HepG2 (cell line): ENCODE measurements at regions not wholly inside any gene's neighbourhood (a gene's known extent, or its start where the extent isn't known, plus 50 kb on each side); places are given as distances from the start of the nearest gene placed in this dataset.

Source experiments
- ATAC-seq: fragments of 200-7000 bp; cut with Tn5 transposase; 3 replicates; pipeline ENCODE4 v1.9.1; 2020; ENCODE audit warnings: mild to moderate bottlenecking, moderate library complexity
- BruUV-seq: library from RNA; stranded (reverse); fragments of 400-500 nt; replicated peaks from 2 replicates; lab custom pipeline; 2021; lab: Mats Ljungman, UMichigan
- CTCF ChIA-PET: fragments of 300-600 bp; formaldehyde crosslinking; extraction: SDS; loops from one replicate; lab custom pipeline; 2021; ENCODE audit warnings: low total read pairs, inconsistent platforms, low intra/inter-chr PET ratio; lab: Yijun Ruan, JAX
- POLR2A ChIA-PET: fragments of 350-600 bp; sonication (Branson Sonifier 250); formaldehyde crosslinking; loops from one replicate; lab custom pipeline; 2020; ENCODE audit warnings: antibody characterized with exemption, inconsistent platforms; lab: Yijun Ruan, JAX
- DNase-seq: peaks from one replicate; pipeline ENCODE4 v3.0.0-alpha.2; 2015; ENCODE audit warnings: low spot score
- FAIRE-seq: peaks from 3 replicates; lab custom pipeline; 2011; peaks lifted over from hg19 to GRCh38; lab: Jason Lieb, UNC
- H2AFZ ChIP-seq: one replicate; pipeline ENCODE4 v1.6.1; 2011; ENCODE audit warnings: low read length, inconsistent platforms
- H3K27ac ChIP-seq: fragments of 300-600 bp; 3 replicates; pipeline ENCODE4 v1.8.0; 2011; ENCODE audit warnings: mixed run types, mild to moderate bottlenecking, mixed read lengths, low read length, inconsistent platforms; ENCODE audit not compliant: insufficient read depth; ENCODE audit errors: extremely low read length
- H3K27me3 ChIP-seq, 2 experiments: fragments of 200-600 bp in 1 of 2; 2 replicates in 1 of 2; 3 replicates in 1 of 2; pipeline versions ENCODE4 v1.6.0 to v1.8.0; 2011; ENCODE audit warnings: low read length in 2 of 2, mild to moderate bottlenecking in 2 of 2, moderate library complexity in 2 of 2, inconsistent platforms in 1 of 2; ENCODE audit not compliant: insufficient read depth in 2 of 2, control insufficient read depth in 1 of 2
- H3K36me3 ChIP-seq, 2 experiments: fragments of 200-600 bp in 1 of 2; replicated peaks in 1 of 2; 2 replicates in 1 of 2; 3 replicates in 1 of 2; pipeline versions ENCODE4 v1.5.1 to v1.8.0; 2011; ENCODE audit warnings: low read length in 2 of 2, inconsistent platforms in 1 of 2; ENCODE audit not compliant: insufficient read depth in 2 of 2, control insufficient read depth in 1 of 2
- H3K4me1 ChIP-seq: 2 replicates; pipeline ENCODE4 v1.5.1; 2012; ENCODE audit warnings: low read length, inconsistent platforms; ENCODE audit not compliant: insufficient read depth
- H3K4me2 ChIP-seq: 2 replicates; pipeline ENCODE4 v1.6.0; 2011; ENCODE audit warnings: low read depth, low read length, inconsistent platforms
- H3K4me3 ChIP-seq, 3 experiments: fragments of 200-600 bp in 1 of 3; sonication (generic), shearing (Covaris generic) in 1 of 3; replicated peaks in 1 of 3; 2 replicates each; pipeline ENCODE4 v1.5.1; 2011 to 2016; ENCODE audit warnings: low read length in 3 of 3, inconsistent platforms in 2 of 3, low read depth in 2 of 3, mild to moderate bottlenecking in 2 of 3, control low read depth in 1 of 3, mixed read lengths in 1 of 3; ENCODE audit not compliant: insufficient read depth in 1 of 3
- H3K79me2 ChIP-seq: one replicate; pipeline ENCODE4 v1.6.1; 2011; ENCODE audit warnings: low read length, inconsistent platforms; ENCODE audit not compliant: insufficient read depth
- H3K9ac ChIP-seq: 2 replicates; pipeline ENCODE4 v1.6.0; 2011; ENCODE audit warnings: mild to moderate bottlenecking, low read depth, low read length, inconsistent platforms; ENCODE audit not compliant: insufficient read depth
- H3K9me3 ChIP-seq: 2 replicates; pipeline ENCODE4 v1.5.1; 2012; ENCODE audit warnings: mild to moderate bottlenecking, low read length
- H4K20me1 ChIP-seq: 2 replicates; pipeline ENCODE4 v1.6.0; 2011; ENCODE audit warnings: inconsistent platforms, mild to moderate bottlenecking, low read length, moderate library complexity; ENCODE audit not compliant: insufficient read depth
- GABPA ChIP-seq, 2 experiments: IDR thresholded peaks; 2 replicates each; pipeline ENCODE4 v1.6.1; 2011 to 2016; ENCODE audit warnings: low read depth in 2 of 2, low read length in 1 of 2, missing biosample characterization in 1 of 2, missing genetic modification characterization in 1 of 2
- ISX ChIP-seq: sonication (generic); formaldehyde crosslinking; conservative IDR thresholded peaks from 2 replicates; pipeline ENCODE4 v1.5.0; 2020; ENCODE audit warnings: missing genetic modification reagents
- JUNB ChIP-seq: sonication (generic); formaldehyde crosslinking; IDR thresholded peaks from 2 replicates; pipeline ENCODE4 v1.8.0; 2022; ENCODE audit warnings: missing genetic modification reagents, mild to moderate bottlenecking, borderline replicate concordance
- MAFG ChIP-seq: sonication (generic); formaldehyde crosslinking; IDR thresholded peaks from 2 replicates; pipeline ENCODE4 v1.5.1; 2020; ENCODE audit warnings: mild to moderate bottlenecking, missing genetic modification reagents
- PBX3 ChIP-seq: sonication (generic); formaldehyde crosslinking; IDR thresholded peaks from 2 replicates; pipeline ENCODE4 v1.8.1; 2023; ENCODE audit warnings: missing genetic modification reagents, inconsistent platforms, borderline replicate concordance
- SNRNP70 ChIP-seq: fragments of 200-400 bp; formaldehyde crosslinking; IDR thresholded peaks from 2 replicates; pipeline ENCODE4 v1.6.1; 2017; ENCODE audit warnings: mild to moderate bottlenecking, low read depth, low read length, moderate library complexity
- USF2 ChIP-seq, 2 experiments: sonication (generic) in 1 of 2; formaldehyde crosslinking in 1 of 2; IDR thresholded peaks; 2 replicates each; pipeline versions ENCODE4 v1.5.1 to v1.6.1; 2011 to 2020; ENCODE audit warnings: borderline replicate concordance in 1 of 2, low read depth in 1 of 2, low read length in 1 of 2, mild to moderate bottlenecking in 1 of 2, missing genetic modification reagents in 1 of 2, moderate library complexity in 1 of 2
- ZBTB1 ChIP-seq: sonication (generic); formaldehyde crosslinking; IDR thresholded peaks from 2 replicates; pipeline ENCODE4 v1.4.0; 2020; ENCODE audit warnings: missing genetic modification reagents, borderline replicate concordance
- ZBTB49 ChIP-seq: sonication (generic); formaldehyde crosslinking; IDR thresholded peaks from 2 replicates; pipeline ENCODE4 v1.4.0; 2020; ENCODE audit warnings: missing genetic modification reagents, borderline replicate concordance
- ZNF234 ChIP-seq: sonication (generic); formaldehyde crosslinking; conservative IDR thresholded peaks from 2 replicates; pipeline ENCODE4 v1.5.1; 2020; ENCODE audit warnings: mild to moderate bottlenecking, missing genetic modification reagents
- ZNF292 ChIP-seq: sonication (generic); formaldehyde crosslinking; IDR thresholded peaks from 2 replicates; pipeline ENCODE4 v1.8.1; 2022; ENCODE audit warnings: mild to moderate bottlenecking, low read depth, missing genetic modification reagents, borderline replicate concordance
- ZNF317 ChIP-seq: sonication (generic); formaldehyde crosslinking; IDR thresholded peaks from 2 replicates; pipeline ENCODE4 v1.5.0; 2020; ENCODE audit warnings: mild to moderate bottlenecking, missing genetic modification reagents
- ZNF687 ChIP-seq: sonication (generic); formaldehyde crosslinking; IDR thresholded peaks from 2 replicates; pipeline ENCODE4 v1.5.1; 2020; ENCODE audit warnings: mild to moderate bottlenecking, missing genetic modification reagents, moderate library complexity
- WGBS: methylation state at CpG from one replicate; pipeline ENCODE4 v1.1.6; 2017; ENCODE audit warnings: low lambda C conversion rate; 5-methylcytosine and 5-hydroxymethylcytosine counted together
- in situ Hi-C: cut with HindIII; loops from 2 replicates; pipeline ENCODE4 v1.10.0; 2017; ENCODE audit warnings: low pct_unique_long_range_greater_than_20kb; ENCODE audit not compliant: extremely low pct_ligation_motif_present
- intact Hi-C: fragments of 100-400 bp; cut with micrococcal nuclease; formaldehyde crosslinking; loops from one replicate; pipeline ENCODE4 v1.10.0; 2022; ENCODE audit not compliant: unreplicated experiment

GRCh38 chr12:126107659-126108058 is 1042.4 kb downstream of the AACS start (continued):
- no peak for TF ChIP-seq ZNF234
- no peak for TF ChIP-seq MAFG (CRISPR knock-in tag)
- no peak for TF ChIP-seq PBX3 (CRISPR knock-in tag)
- no peak for TF ChIP-seq ZBTB49 (CRISPR knock-in tag)
- no peak for TF ChIP-seq ZBTB1 (CRISPR knock-in tag)
- no peak for TF ChIP-seq ISX
- no peak for TF ChIP-seq ZNF292 (CRISPR knock-in tag)

GRCh38 chr12:126108247-126108646 is 1043.0 kb downstream of the AACS start:
- in situ Hi-C loops = no loop called here
- Histone ChIP-seq H3K27ac (no peak overlapping the region), H3K27me3 (no peaks in the 10 kb centered on the region), H3K4me3 (no peak overlapping the region), H3K9ac (no peak overlapping the region), H3K4me1 (no peaks in the 10 kb centered on the region), H3K9me3 (peaks cover 96% of the 10 kb centered on the region), H3K36me3 (no peaks in the 10 kb centered on the region), H3K4me2 (no peak overlapping the region), H2AFZ (no peak overlapping the region), H3K79me2 (no peaks in the 10 kb centered on the region), H4K20me1 (no peaks in the 10 kb centered on the region)
- DNase-seq = no peak
- no TSS peak for BruUV-seq
- intact Hi-C loops = no loop called here
- POLR2A ChIA-PET = no interaction called here
- CTCF ChIA-PET = no interaction called here
- WGBS = 14% methylated on average over 3 of the region's 3 CpGs
- FAIRE-seq = no peak
- no peak for ATAC-seq
- TF ChIP-seq USF2 (IDR thresholded peaks at IDR 0.05; ENCODE audit: low read depth, low read length) (no peak), USF2 (CRISPR knock-in tag; IDR thresholded peaks at IDR 0.05; ENCODE audit: borderline replicate concordance) (no peak), JUNB (CRISPR knock-in tag) (no peak), GABPA (IDR thresholded peaks at IDR 0.05; ENCODE audit: low read depth, low read length) (no peak), GABPA (CRISPR knock-in tag; IDR thresholded peaks at IDR 0.05; ENCODE audit: low read depth) (no peak), ZNF687 (CRISPR knock-in tag) (no peak), SNRNP70 (no peak), ZNF317 (no peak)
